Astrocyte of the cerebellum (primary cell): ENCODE measurements at regions not wholly inside any gene's neighbourhood (a gene's known extent, or its start where the extent isn't known, plus 50 kb on each side); places are given as distances from the start of the nearest gene placed in this dataset.

Experiments
- DNase-seq: peaks from one replicate; pipeline ENCODE4 v3.0.0-alpha.2; 2011; ENCODE audit warnings: low read depth
- H3K4me3 ChIP-seq: 2 replicates; pipeline ENCODE4 v1.5.1; 2011; ENCODE audit warnings: mild to moderate bottlenecking, low read depth, low read length, moderate library complexity
- in situ Hi-C: cut with HindIII; loops from 2 replicates; pipeline ENCODE4 v1.10.0; 2017; ENCODE audit warnings: low sequenced_read_pairs
- TF ChIP-seq, protein P1 (sequence below): IDR thresholded peaks from 2 replicates; pipeline ENCODE4 v1.5.1; 2012; ENCODE audit warnings: low read length, low read depth, moderate library complexity, mild to moderate bottlenecking; ENCODE audit errors: missing control alignments

- no peak for DNase-seq
- in situ Hi-C loops, result no loop called here
- TF ChIP-seq, protein P1, sequence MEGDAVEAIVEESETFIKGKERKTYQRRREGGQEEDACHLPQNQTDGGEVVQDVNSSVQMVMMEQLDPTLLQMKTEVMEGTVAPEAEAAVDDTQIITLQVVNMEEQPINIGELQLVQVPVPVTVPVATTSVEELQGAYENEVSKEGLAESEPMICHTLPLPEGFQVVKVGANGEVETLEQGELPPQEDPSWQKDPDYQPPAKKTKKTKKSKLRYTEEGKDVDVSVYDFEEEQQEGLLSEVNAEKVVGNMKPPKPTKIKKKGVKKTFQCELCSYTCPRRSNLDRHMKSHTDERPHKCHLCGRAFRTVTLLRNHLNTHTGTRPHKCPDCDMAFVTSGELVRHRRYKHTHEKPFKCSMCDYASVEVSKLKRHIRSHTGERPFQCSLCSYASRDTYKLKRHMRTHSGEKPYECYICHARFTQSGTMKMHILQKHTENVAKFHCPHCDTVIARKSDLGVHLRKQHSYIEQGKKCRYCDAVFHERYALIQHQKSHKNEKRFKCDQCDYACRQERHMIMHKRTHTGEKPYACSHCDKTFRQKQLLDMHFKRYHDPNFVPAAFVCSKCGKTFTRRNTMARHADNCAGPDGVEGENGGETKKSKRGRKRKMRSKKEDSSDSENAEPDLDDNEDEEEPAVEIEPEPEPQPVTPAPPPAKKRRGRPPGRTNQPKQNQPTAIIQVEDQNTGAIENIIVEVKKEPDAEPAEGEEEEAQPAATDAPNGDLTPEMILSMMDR, result no peak
- H3K4me3 ChIP-seq, result no peak overlapping the region
These were observed 364.3 kb upstream of the SPTLC3 start for GRCh38 chr20:12644461-12644860.

GRCh38 chr20:12649234-12649633 lies 359.5 kb upstream of the SPTLC3 start:
- TF ChIP-seq, protein P1, result no peak
- no peak overlapping the region for H3K4me3 ChIP-seq
- DNase-seq, result no peak
- in situ Hi-C loops, result no loop called here

GRCh38 chr20:12653642-12654041 lies 355.1 kb upstream of the SPTLC3 start:
- no peak for DNase-seq
- in situ Hi-C loops, result no loop called here
- no peak overlapping the region for H3K4me3 ChIP-seq
- TF ChIP-seq, protein P1, result no peak

GRCh38 chr20:12659942-12660341 lies 348.8 kb upstream of the SPTLC3 start:
- in situ Hi-C loops, result no loop called here
- no peak overlapping the region for H3K4me3 ChIP-seq
- no peak for DNase-seq
- TF ChIP-seq, protein P1, result no peak

DNA sequence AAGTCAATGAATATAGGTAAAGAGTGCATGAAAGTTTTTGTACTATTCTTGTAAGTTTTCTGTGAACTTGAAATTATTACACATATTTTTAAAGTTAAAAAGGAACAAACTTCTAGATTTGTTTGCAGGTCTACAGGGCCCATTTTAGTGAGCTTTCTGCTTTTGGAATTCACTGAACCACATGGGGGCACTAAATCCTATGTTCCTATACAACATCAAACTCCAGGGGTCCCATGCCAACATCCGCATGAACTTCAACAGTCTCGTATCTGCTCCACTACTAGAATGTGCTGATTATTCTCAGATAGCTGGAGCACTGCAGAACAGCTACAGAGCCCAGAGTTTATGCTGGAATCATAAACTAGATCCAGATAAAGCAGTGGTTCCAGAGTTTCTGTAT lies 347.9 kb upstream of the SPTLC3 start:
- no peak for DNase-seq
- no peak overlapping the region for H3K4me3 ChIP-seq
- in situ Hi-C loops, result no loop called here
- TF ChIP-seq, protein P1, result peak; percentile 4

GRCh38 chr20:12670301-12670700 lies 338.5 kb upstream of the SPTLC3 start:
- H3K4me3 ChIP-seq, result no peak overlapping the region
- in situ Hi-C loops, result no loop called here
- TF ChIP-seq, protein P1, result no peak
- no peak for DNase-seq

GRCh38 chr20:12673352-12673751 lies 335.4 kb upstream of the SPTLC3 start:
- H3K4me3 ChIP-seq, result no peak overlapping the region
- DNase-seq, result no peak
- TF ChIP-seq, protein P1, result no peak
- in situ Hi-C loops, result no loop called here
